Choroid plexus epithelial cell (primary cell): ENCODE measurements at regions not wholly inside any gene's neighbourhood (a gene's known extent, or its start where the extent isn't known, plus 50 kb on each side); places are given as distances from the start of the nearest gene placed in this dataset.
"Not testable (repeated sequence)": the region's sequence is repeated elsewhere in the genome, so short reads cannot be mapped to it uniquely, and the experiment has no call there.

Experiments
- DNase-seq: peaks from one replicate; pipeline ENCODE4 v3.0.0-alpha.2; 2010; ENCODE audit warnings: low read depth
- H3K4me3 ChIP-seq: 2 replicates; pipeline ENCODE4 v1.5.1; 2011; ENCODE audit warnings: low read depth, mild to moderate bottlenecking, control low read depth, low read length, moderate library complexity
- CTCF ChIP-seq: conservative IDR thresholded peaks from 2 replicates; pipeline ENCODE4 v1.5.1; 2011; ENCODE audit warnings: low read depth, mild to moderate bottlenecking, control low read depth, inconsistent platforms, low read length, moderate library complexity

- no peak overlapping the region for H3K4me3 ChIP-seq
- DNase-seq: no peak
- TF ChIP-seq CTCF: no peak
Measured at GRCh38 chr12:29891792-29892191, 108.0 kb upstream of the TMTC1 start.

- peak; percentile 74 for TF ChIP-seq CTCF
- DNase-seq: peak; percentile 72
- H3K4me3 ChIP-seq: no peak overlapping the region
Measured at GRCh38 chr12:29889737-29890136, 106.0 kb upstream of the TMTC1 start.

GRCh38 chr12:29888777-29889176 is 105.0 kb upstream of the TMTC1 start:
- no peak for TF ChIP-seq CTCF
- no peak overlapping the region for H3K4me3 ChIP-seq
- DNase-seq: no peak

- DNase-seq, H3K4me3 ChIP-seq: not testable (repeated sequence)
Measured at GRCh38 chr12:29884957-29885356, 101.2 kb upstream of the TMTC1 start.

- DNase-seq: no peak
- H3K4me3 ChIP-seq: no peak overlapping the region
- TF ChIP-seq CTCF: no peak
Measured at GRCh38 chr12:29883941-29884554, 100.3 kb upstream of the TMTC1 start.

GRCh38 chr12:29883525-29883924 is 99.8 kb upstream of the TMTC1 start:
- TF ChIP-seq CTCF: no peak
- H3K4me3 ChIP-seq: no peak overlapping the region
- DNase-seq: no peak

- DNase-seq: no peak
- no peak for TF ChIP-seq CTCF
- H3K4me3 ChIP-seq: no peak overlapping the region
Measured at GRCh38 chr12:29882846-29883245, 99.1 kb upstream of the TMTC1 start.
